ENCODE measurements at regions not wholly inside any gene's neighbourhood (a gene's known extent, or its start where the extent isn't known, plus 50 kb on each side); places are given as distances from the start of the nearest gene placed in this dataset.
"Not testable (repeated sequence)": the region's sequence is repeated elsewhere in the genome, so short reads cannot be mapped to it uniquely, and the experiment has no call there.

- DNase-seq, result no peak
These were observed 718.8 kb downstream of the MAT2B start for GRCh38 chr5:164224236-164224635.

- DNase-seq, result no peak
These were observed 719.4 kb downstream of the MAT2B start for GRCh38 chr5:164224772-164225171.

GRCh38 chr5:164230341-164230740 is 724.9 kb downstream of the MAT2B start:
- DNase-seq, result no peak

GRCh38 chr5:164233791-164234190 is 728.4 kb downstream of the MAT2B start:
- no peak for DNase-seq

- no peak for DNase-seq
These were observed 728.9 kb downstream of the MAT2B start for GRCh38 chr5:164234321-164234720.

GRCh38 chr5:164235300-164235891 is 730.0 kb downstream of the MAT2B start:
- no peak for DNase-seq

- no peak for DNase-seq
These were observed 732.1 kb downstream of the MAT2B start for GRCh38 chr5:164237486-164237885.

- DNase-seq, result not testable (repeated sequence)
These were observed 746.4 kb downstream of the MAT2B start for GRCh38 chr5:164251781-164252180.

- no peak for DNase-seq
These were observed 748.3 kb downstream of the MAT2B start for GRCh38 chr5:164253764-164254163.

GRCh38 chr5:164255598-164256213 is 750.3 kb downstream of the MAT2B start:
- no peak for DNase-seq

- DNase-seq, result no peak
These were observed 750.9 kb downstream of the MAT2B start for GRCh38 chr5:164256351-164256750.

- DNase-seq, result no peak
These were observed 751.5 kb downstream of the MAT2B start for GRCh38 chr5:164256954-164257353.

GRCh38 chr5:164265566-164265965 is 760.1 kb downstream of the MAT2B start:
- no peak for DNase-seq

GRCh38 chr5:164266571-164266970 is 761.2 kb downstream of the MAT2B start:
- DNase-seq, result no peak

- DNase-seq, result no peak
These were observed 772.3 kb downstream of the MAT2B start for GRCh38 chr5:164277720-164278119.

- DNase-seq, result no peak
These were observed 784.1 kb downstream of the MAT2B start for GRCh38 chr5:164289526-164289925.

GRCh38 chr5:164296603-164297080 is 791.2 kb downstream of the MAT2B start:
- no peak for DNase-seq

GRCh38 chr5:164298165-164298564 is 792.7 kb downstream of the MAT2B start:
- no peak for DNase-seq

- DNase-seq, result no peak
These were observed 794.9 kb downstream of the MAT2B start for GRCh38 chr5:164300295-164300694.

- no peak for DNase-seq
These were observed 795.7 kb downstream of the MAT2B start for GRCh38 chr5:164301136-164301535.

- DNase-seq, result no peak
These were observed 796.3 kb downstream of the MAT2B start for GRCh38 chr5:164301708-164302107.

- no peak for DNase-seq
These were observed 797.3 kb downstream of the MAT2B start for GRCh38 chr5:164302533-164303235.

GRCh38 chr5:164303646-164304215 is 798.3 kb downstream of the MAT2B start:
- DNase-seq, result no peak

- DNase-seq, result no peak
These were observed 801.2 kb downstream of the MAT2B start for GRCh38 chr5:164306662-164307061.

Measured in CD4-positive, alpha-beta T cell treated with Interleukin-6 for 4 hours (primary cell).